ENCODE measurements at regions not wholly inside any gene's neighbourhood (a gene's known extent, or its start where the extent isn't known, plus 50 kb on each side); places are given as distances from the start of the nearest gene placed in this dataset.
A peak's percentile ranks its signal among the peaks of the same experiment; 100 is the strongest.

DNA sequence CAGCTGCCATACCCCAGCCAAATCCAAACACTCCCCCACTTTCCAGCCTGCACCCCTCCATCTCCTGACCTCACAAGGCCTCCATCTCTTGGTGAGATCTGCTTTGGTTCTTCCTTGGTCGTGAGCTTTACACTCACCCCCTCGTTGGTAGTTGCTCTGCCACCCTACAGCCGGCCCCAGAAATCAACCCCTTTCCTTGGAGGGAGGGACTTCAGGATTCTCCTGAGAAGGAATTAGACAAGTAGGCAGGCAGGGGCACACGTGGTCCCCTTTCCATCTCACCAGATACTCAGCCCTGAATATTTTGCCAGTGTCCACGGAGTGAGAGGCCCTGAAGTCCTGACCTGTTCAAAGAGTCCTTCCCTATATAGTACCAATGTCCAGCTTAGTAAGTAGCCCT is 120.0 kb upstream of the PWP1 start:
- ATAC-seq (no peak), DNase-seq (ENCODE audit: low spot score) (no peak)
- intact Hi-C loops (cut with DNase I), result no loop called here

DNA sequence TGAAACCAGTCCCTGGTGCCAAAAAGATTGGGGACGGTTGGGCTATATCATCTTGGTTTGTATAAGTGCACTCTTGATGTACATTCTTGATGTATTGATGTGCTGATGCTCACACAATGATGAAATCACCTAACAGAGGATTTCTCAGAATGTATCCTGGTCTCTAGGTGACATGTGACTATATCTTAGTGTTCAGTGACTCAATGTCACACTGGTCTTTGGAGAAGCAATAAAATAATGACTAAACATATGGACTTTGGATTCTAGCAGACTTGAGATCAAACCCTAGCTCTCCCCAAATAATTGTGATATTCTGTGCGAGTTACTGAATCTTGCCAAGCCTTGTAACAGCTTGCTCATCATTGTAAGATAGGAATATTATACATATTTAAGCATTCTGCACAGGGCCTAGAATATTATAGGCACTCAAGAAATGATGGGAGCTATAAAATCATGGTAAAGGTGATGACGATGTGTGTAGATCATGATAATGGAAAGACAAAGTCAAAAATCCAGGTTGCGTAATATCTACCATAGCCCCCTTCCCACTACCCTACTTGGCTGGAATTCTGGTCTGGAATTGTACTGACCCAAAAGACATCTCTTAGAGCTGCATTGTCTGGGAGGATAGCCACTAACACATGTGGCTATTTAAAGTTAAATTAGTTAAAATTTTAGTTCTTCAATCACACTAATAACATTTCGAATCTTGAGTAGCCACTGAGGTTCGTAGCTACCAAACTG is 117.6 kb upstream of the PWP1 start:
- DNase-seq (ENCODE audit: low spot score) (no peak), ATAC-seq (no peak)
- intact Hi-C loops (cut with DNase I), result no loop called here

DNA sequence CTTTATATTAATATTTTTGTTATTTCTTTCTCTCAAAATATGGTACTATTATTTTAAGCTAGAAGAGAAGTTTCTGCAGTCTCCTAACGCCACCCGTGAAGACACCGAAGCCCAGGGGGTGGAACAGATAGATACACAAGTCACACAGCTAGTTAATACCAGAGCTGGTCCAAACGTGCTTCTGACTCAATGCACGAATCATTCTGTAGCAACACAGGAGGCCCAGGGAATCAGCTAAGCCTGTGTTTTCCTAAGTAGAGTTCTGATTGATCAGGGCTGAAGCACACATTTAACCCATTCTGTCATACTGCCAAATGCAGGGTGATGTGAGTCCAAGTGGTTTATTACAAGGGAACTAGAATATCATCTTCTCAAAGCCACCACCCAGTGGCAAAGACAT is 116.9 kb upstream of the PWP1 start:
- intact Hi-C loops (cut with DNase I), result no loop called here
- DNase-seq (ENCODE audit: low spot score), result no peak
- no peak for ATAC-seq

DNA sequence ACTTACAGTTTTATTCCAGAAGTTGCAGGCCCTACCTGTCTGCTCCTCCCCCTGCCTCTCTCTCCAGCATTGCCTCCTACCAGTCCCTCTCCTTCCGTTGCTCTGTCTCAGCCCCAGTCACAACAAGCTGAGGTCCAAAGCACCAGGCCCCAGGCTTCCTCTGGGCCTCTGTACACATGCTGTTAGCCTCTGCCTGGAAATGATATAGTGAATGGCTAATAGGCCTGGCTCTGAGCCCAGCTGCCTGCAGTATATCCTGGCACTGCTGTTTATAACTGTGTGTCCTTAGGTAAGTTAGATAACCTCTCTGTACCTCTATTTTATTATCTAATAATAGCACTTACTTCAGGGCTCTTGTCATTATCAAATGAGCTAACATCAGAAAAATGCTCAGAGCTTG is 114.9 kb upstream of the PWP1 start:
- intact Hi-C loops (cut with DNase I), result no loop called here
- DNase-seq (ENCODE audit: low spot score) (no peak), ATAC-seq (no peak)

DNA sequence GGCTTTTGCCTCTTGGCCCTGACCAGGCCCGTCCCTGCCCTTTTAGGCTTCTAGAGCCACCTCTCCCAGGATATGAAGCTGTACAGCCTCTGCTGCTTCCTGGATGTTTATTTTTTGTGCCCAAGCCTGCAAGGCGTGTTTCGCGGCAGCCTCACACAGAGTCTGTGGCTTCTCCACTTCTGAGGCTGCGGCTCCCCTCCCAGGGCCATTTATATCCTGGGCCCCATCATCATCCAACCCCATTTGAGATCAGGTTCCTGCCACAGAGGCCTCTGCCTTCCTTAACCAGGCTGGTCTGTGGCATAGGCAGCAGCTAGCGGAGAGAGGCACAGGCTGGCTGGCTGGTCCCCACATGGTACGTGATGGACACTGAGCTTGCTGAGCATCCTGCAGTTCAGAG is 114.1 kb upstream of the PWP1 start:
- no peak for DNase-seq (ENCODE audit: low spot score)
- no peak for ATAC-seq
- intact Hi-C loops (cut with DNase I), result no loop called here

DNA sequence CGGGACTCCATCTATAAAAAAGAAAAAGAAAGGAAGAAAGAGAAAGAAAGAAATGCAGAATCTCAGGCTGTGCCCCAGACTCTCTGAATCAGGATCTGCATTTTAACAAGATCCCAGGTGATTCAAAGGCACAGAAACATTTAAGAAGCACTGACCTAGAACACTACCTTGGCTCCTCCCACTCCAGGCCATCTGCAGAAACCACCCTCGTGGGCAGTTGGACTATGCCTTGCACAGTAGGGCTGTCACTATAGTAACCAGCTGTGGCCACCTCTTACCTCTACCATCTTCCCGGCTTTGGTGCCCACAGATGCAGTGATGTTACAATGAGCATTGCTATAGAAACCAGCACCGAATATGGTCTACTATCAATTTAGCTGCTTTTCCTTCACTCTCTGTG is 110.9 kb upstream of the PWP1 start:
- DNase-seq (ENCODE audit: low spot score) (no peak), ATAC-seq (no peak)
- intact Hi-C loops (cut with DNase I), result no loop called here

DNA sequence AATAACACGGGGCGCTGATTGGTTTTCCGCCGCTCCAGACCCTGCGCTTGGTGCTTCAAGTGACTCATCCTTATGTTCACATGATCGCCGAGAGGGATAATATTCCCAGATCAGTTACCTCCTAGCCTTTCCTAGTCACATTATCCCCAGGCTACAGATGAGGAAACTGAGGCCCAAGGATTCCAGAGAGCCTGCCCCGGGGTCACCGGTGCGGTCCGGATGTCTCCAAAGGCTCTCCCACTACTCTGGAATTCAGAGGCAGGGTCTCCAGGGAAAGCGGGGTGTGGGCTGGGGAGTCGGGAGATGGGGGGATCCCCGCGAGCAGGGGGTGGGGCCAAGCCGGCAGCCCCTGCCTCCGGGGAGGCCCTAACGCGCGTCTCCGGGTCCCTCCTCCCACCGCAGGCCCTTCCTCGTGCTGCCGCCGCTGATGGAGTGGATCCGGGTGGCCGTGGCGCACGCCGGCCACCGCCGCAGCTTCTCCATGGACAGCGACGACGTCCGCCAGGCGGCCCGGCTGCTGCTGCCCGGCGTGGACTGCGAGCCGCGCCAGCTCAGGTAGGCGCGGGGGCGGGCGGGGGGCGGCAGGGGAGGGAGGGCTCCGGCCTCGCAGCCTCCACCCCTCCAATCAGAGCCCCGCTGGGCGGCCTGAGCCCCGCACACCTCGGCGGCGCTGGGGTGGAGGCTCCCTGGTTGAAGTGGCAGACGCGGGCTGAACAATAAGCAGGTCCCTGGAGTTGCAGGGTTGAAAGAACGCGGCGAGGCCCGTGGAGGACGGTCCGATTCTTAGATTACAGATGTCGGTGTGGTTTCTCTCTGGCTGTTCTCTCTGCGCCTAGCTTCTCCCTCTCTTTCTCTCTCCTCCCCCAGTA is 104.6 kb upstream of the PWP1 start:
- ATAC-seq, result peak; percentile 41

DNA sequence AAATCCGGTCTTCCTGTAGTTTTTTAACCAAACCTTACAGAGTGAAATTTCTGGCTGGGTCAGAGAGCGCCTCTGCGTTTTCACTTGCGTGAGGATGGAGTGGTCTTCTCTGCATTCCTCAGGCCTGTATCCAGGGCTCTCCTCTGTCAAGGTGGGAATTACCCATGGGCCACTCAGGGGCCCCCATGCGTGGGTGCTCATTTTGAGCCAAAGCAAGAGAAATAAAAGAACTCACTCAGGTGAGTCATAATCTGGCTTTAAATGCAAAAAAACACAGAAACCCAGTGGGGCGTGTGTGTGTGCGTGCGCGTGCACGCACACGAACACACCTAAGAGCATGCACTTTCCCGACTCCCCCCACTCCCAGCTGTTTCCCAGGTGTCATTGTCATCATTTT is 104.0 kb upstream of the PWP1 start:
- DNase-seq (ENCODE audit: low spot score), result no peak
- intact Hi-C loops (cut with DNase I), result no loop called here
- ATAC-seq, result no peak

More for the DNA sequence above, 104.6 kb upstream of the PWP1 start:
- intact Hi-C loops (cut with DNase I), result no loop called here
- DNase-seq (ENCODE audit: low spot score), result no peak

DNA sequence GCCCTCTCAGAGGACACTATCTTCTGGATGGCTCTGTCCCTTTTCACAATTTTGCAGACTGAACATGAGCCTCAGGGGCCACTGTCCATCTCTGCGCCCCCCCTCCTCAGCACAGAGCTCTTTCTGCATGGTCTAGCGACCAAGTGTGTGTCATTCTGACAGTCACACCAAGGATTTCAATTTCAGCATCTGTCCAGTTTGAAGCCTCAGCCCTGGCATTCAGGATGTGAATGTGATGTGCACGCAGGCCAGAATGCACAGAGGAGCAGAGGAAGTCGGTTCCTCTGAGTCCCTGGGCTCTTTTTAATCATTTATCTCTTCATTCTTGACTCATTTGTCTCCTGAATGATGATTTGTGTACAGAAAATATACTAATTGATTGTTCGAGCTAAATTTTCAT is 102.0 kb upstream of the PWP1 start:
- intact Hi-C loops (cut with DNase I), result no loop called here
- ATAC-seq, result no peak
- DNase-seq (ENCODE audit: low spot score), result no peak

DNA sequence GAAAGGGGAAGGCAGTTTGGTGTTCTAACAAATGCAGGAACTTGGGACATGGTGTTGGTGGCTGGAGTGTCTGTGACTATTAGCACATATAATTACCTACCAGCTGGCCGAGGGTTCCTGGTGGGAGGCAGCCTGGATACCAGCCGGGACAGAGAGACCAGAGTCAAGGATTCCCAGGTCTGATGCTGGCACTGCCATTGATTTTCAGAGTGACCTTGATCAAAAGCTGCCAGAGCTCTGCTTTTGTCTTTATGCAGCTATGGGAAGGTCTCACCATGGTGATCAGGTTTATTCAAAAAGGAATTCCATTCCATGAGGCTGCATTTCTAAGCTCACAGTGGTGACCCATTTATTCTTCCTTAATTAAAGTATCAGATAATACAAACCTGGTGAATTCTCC is 101.0 kb upstream of the PWP1 start:
- ATAC-seq, result no peak
- intact Hi-C loops (cut with DNase I), result no loop called here

DNA sequence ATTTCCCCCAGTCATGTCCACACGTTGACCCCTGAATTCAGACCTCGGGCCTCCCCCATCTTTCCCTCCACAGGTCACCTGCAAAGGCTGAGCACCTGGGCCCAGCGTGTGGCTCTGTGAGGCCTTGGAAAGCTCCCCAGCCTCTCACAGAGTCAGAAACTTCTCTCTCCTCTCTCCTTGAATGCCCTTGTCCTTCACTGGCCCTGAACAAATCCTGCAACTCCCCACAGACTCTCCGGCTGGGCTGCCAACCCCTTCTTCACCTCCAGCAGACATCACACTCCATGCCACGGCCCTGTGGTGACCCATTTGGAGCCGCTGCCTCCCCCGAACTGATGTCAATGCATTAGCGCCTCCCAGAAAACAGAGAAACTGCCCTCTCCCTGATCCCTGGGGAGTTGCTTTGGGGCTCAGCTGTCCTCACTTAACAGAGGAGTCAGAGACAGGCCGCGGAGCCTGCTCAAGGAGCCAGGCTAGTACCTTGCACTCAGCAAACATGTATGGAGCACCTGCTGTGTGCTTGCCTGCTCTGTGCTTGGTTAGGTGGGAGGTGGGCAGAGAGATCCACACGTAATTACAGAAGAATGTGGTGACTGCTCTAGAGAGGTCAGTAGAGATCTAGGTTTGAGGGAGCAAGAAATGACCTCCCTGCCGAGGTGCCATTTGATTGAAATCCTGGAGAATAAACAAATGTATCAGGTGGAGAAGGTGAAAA is 99.2 kb upstream of the PWP1 start:
- intact Hi-C loops (cut with DNase I), result no loop called here

More for the DNA sequence above, 101.0 kb upstream of the PWP1 start:
- DNase-seq (ENCODE audit: low spot score), result no peak

DNA sequence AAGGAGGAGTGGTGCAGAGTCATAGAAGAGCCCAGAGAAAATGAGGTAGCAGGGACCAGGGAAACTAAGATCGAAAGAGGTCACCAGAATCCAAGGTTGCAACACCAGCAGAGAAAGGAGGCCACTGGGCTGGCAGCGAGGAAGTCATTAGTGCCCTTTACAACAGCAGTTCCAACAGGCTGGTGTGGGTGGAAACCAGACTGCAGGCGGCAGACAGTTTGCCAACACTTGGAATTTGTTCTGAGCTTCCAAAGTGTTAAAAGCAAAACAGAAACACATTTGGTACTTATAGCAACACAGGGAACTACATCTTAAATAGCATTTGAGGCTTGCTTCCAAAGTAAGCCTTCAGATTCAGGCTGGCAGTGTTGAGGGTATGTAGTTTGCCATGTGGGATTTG is 95.2 kb upstream of the PWP1 start:
- no peak for ATAC-seq
- intact Hi-C loops (cut with DNase I), result no loop called here
- no peak for DNase-seq (ENCODE audit: low spot score)

More for the DNA sequence above, 99.2 kb upstream of the PWP1 start:
- ATAC-seq, result no peak
- no peak for DNase-seq (ENCODE audit: low spot score)

DNA sequence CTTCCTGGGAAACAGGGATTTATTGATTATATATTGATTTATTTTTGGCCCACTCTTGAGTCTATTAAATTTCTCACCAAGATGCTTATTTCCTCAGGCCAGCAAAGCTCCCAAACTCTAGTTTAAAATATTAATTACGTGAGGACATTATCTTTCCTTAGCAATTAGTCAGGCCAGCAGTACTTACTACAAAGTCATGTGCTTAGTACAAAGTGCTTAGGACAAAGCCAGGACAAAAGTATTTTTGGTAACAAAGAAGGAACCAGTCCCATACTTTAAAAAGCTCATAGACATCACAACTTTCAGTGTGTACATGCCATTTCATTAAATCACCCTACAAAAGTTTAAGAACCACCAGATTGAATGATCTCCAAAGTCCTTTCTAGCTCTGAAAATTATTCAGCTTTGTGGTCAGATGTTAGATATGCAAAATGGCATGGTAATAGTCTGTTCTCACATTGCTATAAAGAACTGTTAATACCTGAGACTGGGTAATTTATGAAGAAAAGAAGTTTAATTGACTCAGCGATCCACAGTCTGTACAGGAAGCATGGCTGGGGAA is 94.7 kb upstream of the PWP1 start:
- ATAC-seq (no peak), DNase-seq (ENCODE audit: low spot score) (no peak)
- intact Hi-C loops (cut with DNase I), result no loop called here

DNA sequence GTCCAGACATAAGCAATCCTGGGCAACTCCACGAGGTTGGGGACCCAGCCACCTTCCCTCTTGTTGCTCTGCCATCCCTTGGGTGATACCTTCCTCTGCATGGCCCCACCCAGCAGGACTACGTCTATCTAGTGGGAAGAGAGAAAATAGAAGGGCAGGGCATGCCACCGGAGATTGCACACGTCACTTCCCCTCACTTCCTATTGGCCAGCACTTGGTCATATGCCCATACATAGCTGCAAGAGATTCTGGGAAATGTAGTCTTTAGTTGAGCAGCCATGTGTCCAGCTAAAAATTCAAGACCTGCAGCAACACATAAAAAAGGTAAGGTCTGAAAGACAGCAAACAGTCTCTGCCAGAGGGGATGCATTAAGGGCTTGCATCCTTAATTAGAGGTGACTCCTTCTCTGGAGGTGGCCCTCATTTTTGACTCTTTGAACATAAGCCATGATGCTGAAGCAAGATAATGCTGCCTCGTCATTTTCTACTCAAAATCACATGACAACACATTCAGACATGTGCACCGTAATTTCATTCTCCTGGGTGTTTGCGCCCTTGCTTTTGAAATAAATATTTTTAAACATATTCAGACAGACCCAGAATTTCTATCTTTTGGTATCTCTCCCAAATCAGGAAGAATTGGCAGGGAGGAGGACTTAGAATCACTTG is 91.8 kb upstream of the PWP1 start:
- ATAC-seq (no peak), DNase-seq (ENCODE audit: low spot score) (no peak)
- intact Hi-C loops (cut with DNase I), result no loop called here

DNA sequence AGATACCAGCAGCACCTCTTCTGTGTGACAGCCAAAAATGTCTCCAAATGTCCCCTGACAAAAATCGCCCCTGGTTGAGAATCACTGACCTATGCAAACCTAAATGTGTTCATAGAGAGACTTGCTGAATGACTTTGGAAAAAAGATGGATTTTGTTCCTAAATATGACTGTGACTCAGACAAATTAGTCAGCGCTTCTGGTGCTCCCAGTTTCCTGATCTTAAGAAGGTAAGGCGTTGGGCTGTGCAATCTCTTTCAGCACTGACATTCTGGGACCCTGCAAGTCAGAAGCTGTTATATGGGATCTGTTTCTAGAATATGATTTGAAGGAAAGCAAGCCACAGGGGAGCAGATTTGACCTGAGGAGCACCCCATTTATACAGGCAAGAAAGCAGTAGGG is 90.6 kb upstream of the PWP1 start:
- intact Hi-C loops (cut with DNase I), result no loop called here
- ATAC-seq, result no peak
- DNase-seq (ENCODE audit: low spot score), result no peak

DNA sequence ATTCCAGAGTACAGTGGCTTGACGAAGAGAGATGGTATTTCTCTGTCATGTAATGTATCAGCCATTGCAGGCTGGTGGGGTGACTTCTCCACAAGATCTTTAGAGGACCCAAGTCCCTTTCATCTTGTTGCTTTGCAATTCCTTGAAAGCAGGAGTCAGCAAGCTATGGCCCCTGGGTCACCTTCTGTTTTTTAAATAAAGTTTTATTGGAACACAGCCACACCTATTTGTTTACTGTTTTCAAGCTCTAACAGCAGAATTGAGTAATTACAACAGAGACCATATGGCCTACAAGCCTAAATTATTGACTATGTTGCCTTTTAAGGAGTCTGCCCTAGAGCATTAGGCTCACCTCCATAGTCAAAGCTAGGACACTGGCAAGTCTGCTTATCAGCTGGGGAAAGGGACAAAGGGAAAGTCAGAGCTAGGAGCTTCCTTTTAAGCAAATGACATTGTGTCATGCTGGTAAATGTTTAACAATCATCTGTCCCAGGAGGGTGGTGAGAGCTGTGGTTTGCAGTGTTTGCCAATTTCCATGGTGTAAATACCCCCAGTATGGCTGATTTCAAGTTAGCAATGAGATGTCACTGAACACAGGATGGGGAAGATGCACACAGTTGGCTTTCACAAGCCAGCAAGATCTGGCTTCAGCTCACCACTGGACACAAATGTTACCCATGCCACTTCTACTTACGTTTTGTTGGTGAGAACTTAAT is 87.7 kb upstream of the PWP1 start:
- intact Hi-C loops (cut with DNase I), result no loop called here
- DNase-seq (ENCODE audit: low spot score) (no peak), ATAC-seq (no peak)

DNA sequence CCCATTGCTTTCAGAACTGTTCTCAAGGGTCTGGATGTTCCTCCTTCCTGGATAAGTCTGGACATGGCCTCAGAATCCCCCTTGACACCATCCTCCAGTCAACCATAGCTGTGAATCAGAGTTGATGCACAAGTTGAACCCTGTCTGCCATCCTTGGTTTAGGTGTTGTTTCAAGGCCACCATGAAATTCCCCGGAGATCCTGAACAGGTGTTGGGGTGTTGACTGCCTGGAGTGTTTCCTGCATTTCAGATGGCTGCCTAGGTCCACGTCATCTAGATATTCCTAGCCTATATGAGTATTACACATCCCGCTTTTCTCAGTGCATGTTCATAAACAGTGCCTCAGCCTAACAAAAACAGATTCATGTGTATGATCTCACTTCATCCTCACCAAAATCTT is 86.7 kb upstream of the PWP1 start:
- DNase-seq (ENCODE audit: low spot score) (no peak), ATAC-seq (no peak)
- intact Hi-C loops (cut with DNase I), result no loop called here

DNA sequence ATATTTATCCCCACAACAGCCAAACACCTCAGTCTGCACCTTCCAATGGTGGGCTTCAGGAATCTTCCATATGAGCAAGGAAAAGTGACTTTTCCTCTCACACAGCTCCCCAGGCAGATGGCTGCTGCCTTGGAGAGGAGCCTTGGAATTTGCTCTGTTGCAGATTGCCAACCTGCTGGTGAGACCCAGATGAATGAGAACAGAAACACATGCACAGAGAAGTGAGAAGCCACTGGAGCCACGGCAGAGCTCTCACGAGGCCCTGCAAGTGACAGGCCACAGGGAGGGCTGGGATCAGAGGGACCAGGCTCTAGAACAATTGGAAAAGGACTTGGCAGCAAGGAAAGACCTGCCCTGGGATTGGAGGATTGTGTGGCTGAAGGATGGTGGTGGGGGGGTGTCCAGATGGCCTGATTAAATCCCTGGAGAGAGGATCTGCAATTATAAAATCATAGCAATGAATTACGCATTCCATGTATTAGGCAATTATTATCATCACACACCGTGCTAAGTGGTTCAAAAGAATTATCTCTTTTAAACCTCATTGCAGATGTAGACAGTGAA is 84.9 kb upstream of the PWP1 start:
- intact Hi-C loops (cut with DNase I), result no loop called here
- peak; percentile 81 for ATAC-seq
- no peak for DNase-seq (ENCODE audit: low spot score)

All from sciatic nerve (tissue), 2 donors.